Keratinocyte (primary cell): ENCODE measurements at regions not wholly inside any gene's neighbourhood (a gene's known extent, or its start where the extent isn't known, plus 50 kb on each side); places are given as distances from the start of the nearest gene placed in this dataset.

Experiments used
- CTCF ChIP-seq, 3 experiments: IDR thresholded peaks in 1 of 3; conservative IDR thresholded peaks in 1 of 3; optimal IDR thresholded peaks in 1 of 3; 2 replicates in 2 of 3; 3 replicates in 1 of 3; pipeline versions ENCODE3 to v1.5.1; 2011; ENCODE audit warnings: low read length in 3 of 3, mild to moderate bottlenecking in 3 of 3, moderate library complexity in 2 of 3, control low read depth in 1 of 3, inconsistent platforms in 1 of 3; ENCODE audit not compliant: insufficient read depth in 2 of 3; ENCODE audit errors: extremely low read depth in 1 of 3
- EZH2 ChIP-seq: IDR thresholded peaks from one replicate; pipeline ENCODE4 v1.6.1; 2012; ENCODE audit warnings: inconsistent platforms, mild to moderate bottlenecking, low read length, moderate library complexity

GRCh38 chr4:34293459-34293858, 1950.9 kb downstream of the ARAP2 start:
- TF ChIP-seq CTCF (optimal IDR thresholded peaks at IDR 0.05 in 1 of 3, IDR thresholded peaks at IDR 0.05 in 1 of 3, conservative IDR thresholded peaks at IDR 0.05 in 1 of 3; ENCODE audit: extremely low read depth in 1 of 3, insufficient read depth in 2 of 3, low read length in 3 of 3) (no peak), EZH2 (no peak)
